ENCODE measurements at regions not wholly inside any gene's neighbourhood (a gene's known extent, or its start where the extent isn't known, plus 50 kb on each side); places are given as distances from the start of the nearest gene placed in this dataset.

- TF ChIP-seq POLR2A (IDR thresholded peaks at IDR 0.05; ENCODE audit: low read length) (no peak), GATA1 (IDR thresholded peaks at IDR 0.05; ENCODE audit: low read depth, low read length) (no peak)
These were observed 73.7 kb downstream of the FOXB1 start for GRCh38 chr15:60077581-60078359.

All from erythroblast (primary cell).